ENCODE measurements at regions not wholly inside any gene's neighbourhood (a gene's known extent, or its start where the extent isn't known, plus 50 kb on each side); places are given as distances from the start of the nearest gene placed in this dataset.
"Not testable (repeated sequence)": the region's sequence is repeated elsewhere in the genome, so short reads cannot be mapped to it uniquely, and the experiment has no call there.

GRCh38 chr2:75871762-75872614 is 161.3 kb upstream of the GCFC2 start:
- not testable (repeated sequence) for DNase-seq

- no peak for DNase-seq
These were observed 160.0 kb upstream of the GCFC2 start for GRCh38 chr2:75870651-75871137.

- no peak for DNase-seq
These were observed 159.4 kb upstream of the GCFC2 start for GRCh38 chr2:75870133-75870532.

GRCh38 chr2:75865702-75866101 is 155.0 kb upstream of the GCFC2 start:
- no peak for DNase-seq

- no peak for DNase-seq
These were observed 154.4 kb upstream of the GCFC2 start for GRCh38 chr2:75865083-75865482.

GRCh38 chr2:75862547-75862946 is 151.8 kb upstream of the GCFC2 start:
- DNase-seq = no peak

GRCh38 chr2:75853436-75853835 is 142.7 kb upstream of the GCFC2 start:
- no peak for DNase-seq

GRCh38 chr2:75852639-75853038 is 141.9 kb upstream of the GCFC2 start:
- no peak for DNase-seq

- DNase-seq = no peak
These were observed 136.0 kb upstream of the GCFC2 start for GRCh38 chr2:75846683-75847190.

GRCh38 chr2:75844651-75845050 is 133.9 kb upstream of the GCFC2 start:
- DNase-seq = no peak

GRCh38 chr2:75834588-75834987 is 123.9 kb upstream of the GCFC2 start:
- DNase-seq = not testable (repeated sequence)

- no peak for DNase-seq
These were observed 122.7 kb upstream of the GCFC2 start for GRCh38 chr2:75833386-75833785.

- DNase-seq = no peak
These were observed 118.1 kb upstream of the GCFC2 start for GRCh38 chr2:75828826-75829225.

- not testable (repeated sequence) for DNase-seq
These were observed 112.8 kb upstream of the GCFC2 start for GRCh38 chr2:75823515-75823914.

- no peak for DNase-seq
These were observed 111.6 kb upstream of the GCFC2 start for GRCh38 chr2:75822336-75822735.

- DNase-seq = no peak
These were observed 110.0 kb upstream of the GCFC2 start for GRCh38 chr2:75820693-75821092.

GRCh38 chr2:75810611-75811330 is 100.1 kb upstream of the GCFC2 start:
- no peak for DNase-seq

GRCh38 chr2:75808793-75809535 is 98.2 kb upstream of the GCFC2 start:
- DNase-seq = no peak

GRCh38 chr2:75807992-75808391 is 97.3 kb upstream of the GCFC2 start:
- no peak for DNase-seq

- DNase-seq = no peak
These were observed 90.7 kb upstream of the GCFC2 start for GRCh38 chr2:75801234-75801982.

- no peak for DNase-seq
These were observed 89.7 kb upstream of the GCFC2 start for GRCh38 chr2:75800456-75800855.

GRCh38 chr2:75799859-75800258 is 89.1 kb upstream of the GCFC2 start:
- no peak for DNase-seq

Measured in activated naive CD4-positive, alpha-beta T cell treated with Interleukin-2 at 50 U/mL for 16 hours (primary cell).